ENCODE measurements at regions not wholly inside any gene's neighbourhood (a gene's known extent, or its start where the extent isn't known, plus 50 kb on each side); places are given as distances from the start of the nearest gene placed in this dataset.

GRCh38 chr6:18931086-18931485 lies 543.9 kb downstream of the RNF144B start:
- DNase-seq (ENCODE audit: low spot score): no peak
- no peaks in the 10 kb centered on the region for H3K36me3 Mint-ChIP-seq (ENCODE audit: low read depth)
- H3K4me1 Mint-ChIP-seq (ENCODE audit: low read depth): no peaks in the 10 kb centered on the region
- no peak for TF ChIP-seq CTCF (IDR thresholded peaks at IDR 0.05)
- no peaks in the 10 kb centered on the region for H3K9me3 Mint-ChIP-seq (ENCODE audit: low read depth)
- H3K27me3 Mint-ChIP-seq (ENCODE audit: low read depth): no peaks in the 10 kb centered on the region
- no peak overlapping the region for H3K27ac Mint-ChIP-seq (ENCODE audit: unreplicated experiment)
- no peak overlapping the region for H3K4me3 Mint-ChIP-seq (ENCODE audit: unreplicated experiment)

GRCh38 chr6:18958146-18958545 lies 571.0 kb downstream of the RNF144B start:
- no peak overlapping the region for H3K4me3 Mint-ChIP-seq (ENCODE audit: unreplicated experiment)
- H3K9me3 Mint-ChIP-seq (ENCODE audit: low read depth): no peaks in the 10 kb centered on the region
- no peak overlapping the region for H3K27ac Mint-ChIP-seq (ENCODE audit: unreplicated experiment)
- peaks cover 2% of the 10 kb centered on the region for H3K27me3 Mint-ChIP-seq (ENCODE audit: low read depth)
- H3K36me3 Mint-ChIP-seq (ENCODE audit: low read depth): no peaks in the 10 kb centered on the region
- peaks cover 4% of the 10 kb centered on the region for H3K4me1 Mint-ChIP-seq (ENCODE audit: low read depth)
- no peak for TF ChIP-seq CTCF (IDR thresholded peaks at IDR 0.05)
- no peak for DNase-seq (ENCODE audit: low spot score)

- Mint-ChIP-seq H3K27ac (ENCODE audit: unreplicated experiment) (no peak overlapping the region), H3K4me3 (ENCODE audit: unreplicated experiment) (no peak overlapping the region), H3K4me1 (ENCODE audit: low read depth) (peaks cover 4% of the 10 kb centered on the region), H3K27me3 (ENCODE audit: low read depth) (peaks cover 2% of the 10 kb centered on the region), H3K36me3 (ENCODE audit: low read depth) (no peaks in the 10 kb centered on the region), H3K9me3 (ENCODE audit: low read depth) (peaks cover 4% of the 10 kb centered on the region)
- no peak for DNase-seq (ENCODE audit: low spot score)
- TF ChIP-seq CTCF (IDR thresholded peaks at IDR 0.05): no peak
Measured at GRCh38 chr6:18961566-18961965, 574.4 kb downstream of the RNF144B start.

- Mint-ChIP-seq H3K9me3 (ENCODE audit: low read depth) (peaks cover 4% of the 10 kb centered on the region), H3K27ac (ENCODE audit: unreplicated experiment) (no peak overlapping the region), H3K4me3 (ENCODE audit: unreplicated experiment) (no peak overlapping the region), H3K4me1 (ENCODE audit: low read depth) (peaks cover 4% of the 10 kb centered on the region), H3K27me3 (ENCODE audit: low read depth) (no peaks in the 10 kb centered on the region), H3K36me3 (ENCODE audit: low read depth) (no peaks in the 10 kb centered on the region)
- no peak for TF ChIP-seq CTCF (IDR thresholded peaks at IDR 0.05)
- DNase-seq (ENCODE audit: low spot score): no peak
Measured at GRCh38 chr6:18962361-18962905, 575.3 kb downstream of the RNF144B start.

GRCh38 chr6:18963439-18963838 lies 576.3 kb downstream of the RNF144B start:
- Mint-ChIP-seq H3K27me3 (ENCODE audit: low read depth) (no peaks in the 10 kb centered on the region), H3K9me3 (ENCODE audit: low read depth) (peaks cover 4% of the 10 kb centered on the region), H3K27ac (ENCODE audit: unreplicated experiment) (no peak overlapping the region), H3K36me3 (ENCODE audit: low read depth) (no peaks in the 10 kb centered on the region), H3K4me1 (ENCODE audit: low read depth) (peaks cover 4% of the 10 kb centered on the region), H3K4me3 (ENCODE audit: unreplicated experiment) (no peak overlapping the region)
- TF ChIP-seq CTCF (IDR thresholded peaks at IDR 0.05): no peak
- no peak for DNase-seq (ENCODE audit: low spot score)
